HG03103 (cell line): ENCODE measurements at regions not wholly inside any gene's neighbourhood (a gene's known extent, or its start where the extent isn't known, plus 50 kb on each side); places are given as distances from the start of the nearest gene placed in this dataset.
"Not testable (repeated sequence)": the region's sequence is repeated elsewhere in the genome, so short reads cannot be mapped to it uniquely, and the experiment has no call there.

Experiments used
- ATAC-seq: cut with Tn5 transposase; IDR thresholded peaks from one replicate; pipeline ENCODE4 v1.9.1; 2021; ENCODE audit warnings: low read depth; ENCODE audit not compliant: unreplicated experiment

GRCh38 chr3:190193210-190193609 is 72.5 kb upstream of the P3H2 start:
- no peak for ATAC-seq

- no peak for ATAC-seq
These were observed 72.0 kb upstream of the P3H2 start for GRCh38 chr3:190192739-190193138.

GRCh38 chr3:190192087-190192486 is 71.4 kb upstream of the P3H2 start:
- ATAC-seq = no peak

GRCh38 chr3:190188197-190188596 is 67.5 kb upstream of the P3H2 start:
- ATAC-seq = no peak

- ATAC-seq = no peak
These were observed 62.4 kb upstream of the P3H2 start for GRCh38 chr3:190183121-190183520.

- no peak for ATAC-seq
These were observed 61.8 kb upstream of the P3H2 start for GRCh38 chr3:190182418-190183043.

- ATAC-seq = no peak
These were observed 59.6 kb upstream of the P3H2 start for GRCh38 chr3:190180268-190180667.

GRCh38 chr3:190178779-190179178 is 58.1 kb upstream of the P3H2 start:
- no peak for ATAC-seq

- ATAC-seq = not testable (repeated sequence)
These were observed 56.3 kb upstream of the P3H2 start for GRCh38 chr3:190176933-190177525.

- ATAC-seq = not testable (repeated sequence)
These were observed 55.4 kb upstream of the P3H2 start for GRCh38 chr3:190176106-190176505.

GRCh38 chr3:190175490-190175889 is 54.8 kb upstream of the P3H2 start:
- ATAC-seq = no peak

GRCh38 chr3:190174471-190174870 is 53.8 kb upstream of the P3H2 start:
- ATAC-seq = no peak

GRCh38 chr3:190173426-190173825 is 52.7 kb upstream of the P3H2 start:
- no peak for ATAC-seq

- ATAC-seq = no peak
These were observed 52.1 kb upstream of the P3H2 start for GRCh38 chr3:190172751-190173150.
